Endothelial cell (in vitro differentiated cells): ENCODE measurements at regions not wholly inside any gene's neighbourhood (a gene's known extent, or its start where the extent isn't known, plus 50 kb on each side); places are given as distances from the start of the nearest gene placed in this dataset.
"Not testable (repeated sequence)": the region's sequence is repeated elsewhere in the genome, so short reads cannot be mapped to it uniquely, and the experiment has no call there.

Experiments
- DNase-seq: peaks from one replicate; pipeline ENCODE4 v3.0.0; 2021; ENCODE audit warnings: low spot score
- H3K27ac Mint-ChIP-seq: one replicate; pipeline ENCODE4 v1.8.0; 2021; ENCODE audit warnings: mixed read lengths, inconsistent platforms; ENCODE audit not compliant: unreplicated experiment
- H3K27me3 Mint-ChIP-seq: one replicate; pipeline ENCODE4 v1.8.0; 2021; ENCODE audit warnings: mild to moderate bottlenecking, moderate library complexity, mixed read lengths, inconsistent platforms; ENCODE audit not compliant: unreplicated experiment
- H3K36me3 Mint-ChIP-seq: one replicate; pipeline ENCODE4 v1.8.0; 2021; ENCODE audit warnings: mild to moderate bottlenecking, low read depth, mixed read lengths, inconsistent platforms; ENCODE audit not compliant: unreplicated experiment
- H3K4me1 Mint-ChIP-seq: one replicate; pipeline ENCODE4 v1.8.0; 2021; ENCODE audit warnings: mild to moderate bottlenecking, mixed read lengths, inconsistent platforms; ENCODE audit not compliant: unreplicated experiment
- H3K4me3 Mint-ChIP-seq: one replicate; pipeline ENCODE4 v1.8.0; 2021; ENCODE audit warnings: mild to moderate bottlenecking, mixed read lengths, inconsistent platforms; ENCODE audit not compliant: unreplicated experiment
- H3K9me3 Mint-ChIP-seq: one replicate; pipeline ENCODE4 v1.8.0; 2021; ENCODE audit warnings: mixed read lengths, inconsistent platforms; ENCODE audit not compliant: unreplicated experiment
- CTCF ChIP-seq: fragments of 200-600 bp; sonication (generic); IDR thresholded peaks from one replicate; pipeline ENCODE4 v1.5.0; 2021; ENCODE audit warnings: antibody characterized with exemption; ENCODE audit not compliant: unreplicated experiment

- H3K9me3 Mint-ChIP-seq: no peaks in the 10 kb centered on the region
- no peaks in the 10 kb centered on the region for H3K4me1 Mint-ChIP-seq
- no peak overlapping the region for H3K4me3 Mint-ChIP-seq
- no peak for DNase-seq
- H3K36me3 Mint-ChIP-seq: no peaks in the 10 kb centered on the region
- H3K27me3 Mint-ChIP-seq: no peaks in the 10 kb centered on the region
- H3K27ac Mint-ChIP-seq: no peak overlapping the region
- TF ChIP-seq CTCF: no peak
These were observed 117.8 kb upstream of the ESX1 start for GRCh38 chrX:104372547-104372946.

- H3K27ac Mint-ChIP-seq: no peak overlapping the region
- H3K9me3 Mint-ChIP-seq: no peaks in the 10 kb centered on the region
- no peak for TF ChIP-seq CTCF
- H3K4me1 Mint-ChIP-seq: no peaks in the 10 kb centered on the region
- H3K27me3 Mint-ChIP-seq: no peaks in the 10 kb centered on the region
- H3K4me3 Mint-ChIP-seq: no peak overlapping the region
- no peaks in the 10 kb centered on the region for H3K36me3 Mint-ChIP-seq
- peak; percentile 3 for DNase-seq
These were observed 115.4 kb upstream of the ESX1 start for GRCh38 chrX:104370089-104370488.

DNA sequence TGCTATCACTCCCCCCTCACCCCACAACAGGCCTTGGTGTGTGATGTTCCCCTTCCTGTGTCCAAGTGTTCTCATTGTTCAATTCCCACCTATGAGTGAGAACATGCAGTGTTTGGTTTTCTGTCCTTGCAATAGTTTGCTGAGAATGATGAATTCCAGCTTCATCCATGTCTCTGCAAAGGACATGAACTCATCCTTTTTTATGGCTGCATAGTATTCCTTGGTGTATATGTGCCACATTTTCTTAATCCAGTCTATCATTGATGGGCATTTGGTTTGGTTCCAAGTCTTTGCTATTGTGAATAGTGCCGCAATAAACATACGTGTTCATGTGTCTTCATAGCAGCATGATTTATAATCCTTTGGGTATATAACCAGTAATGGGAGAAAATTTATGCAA, 106.0 kb upstream of the ESX1 start:
- not testable (repeated sequence) for H3K4me1 Mint-ChIP-seq, DNase-seq, H3K36me3 Mint-ChIP-seq, H3K27ac Mint-ChIP-seq, H3K4me3 Mint-ChIP-seq, H3K27me3 Mint-ChIP-seq, H3K9me3 Mint-ChIP-seq

DNA sequence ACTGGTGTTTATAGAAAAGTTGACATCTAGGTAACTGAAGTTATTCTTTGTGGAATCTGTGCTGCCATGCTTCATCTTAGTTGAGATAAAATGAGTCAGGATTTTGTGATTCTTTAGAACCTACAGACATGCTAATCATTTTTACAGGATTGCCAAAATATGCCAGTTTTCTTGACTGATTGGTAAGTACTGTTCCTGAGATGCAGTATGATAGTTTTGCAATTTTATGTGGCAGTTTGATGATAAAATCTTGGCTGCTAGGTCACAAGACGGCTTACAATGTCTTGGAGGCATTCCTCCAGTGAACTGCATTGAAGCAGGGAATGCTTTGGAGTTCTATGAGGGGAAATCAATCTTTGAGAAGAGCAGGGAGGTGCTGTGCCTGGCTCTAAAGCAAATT, 104.4 kb upstream of the ESX1 start:
- TF ChIP-seq CTCF: no peak
- Mint-ChIP-seq H3K9me3 (no peaks in the 10 kb centered on the region), H3K4me3 (no peak overlapping the region), H3K27me3 (no peaks in the 10 kb centered on the region), H3K36me3 (no peaks in the 10 kb centered on the region), H3K4me1 (no peaks in the 10 kb centered on the region), H3K27ac (no peak overlapping the region)
- no peak for DNase-seq

DNA sequence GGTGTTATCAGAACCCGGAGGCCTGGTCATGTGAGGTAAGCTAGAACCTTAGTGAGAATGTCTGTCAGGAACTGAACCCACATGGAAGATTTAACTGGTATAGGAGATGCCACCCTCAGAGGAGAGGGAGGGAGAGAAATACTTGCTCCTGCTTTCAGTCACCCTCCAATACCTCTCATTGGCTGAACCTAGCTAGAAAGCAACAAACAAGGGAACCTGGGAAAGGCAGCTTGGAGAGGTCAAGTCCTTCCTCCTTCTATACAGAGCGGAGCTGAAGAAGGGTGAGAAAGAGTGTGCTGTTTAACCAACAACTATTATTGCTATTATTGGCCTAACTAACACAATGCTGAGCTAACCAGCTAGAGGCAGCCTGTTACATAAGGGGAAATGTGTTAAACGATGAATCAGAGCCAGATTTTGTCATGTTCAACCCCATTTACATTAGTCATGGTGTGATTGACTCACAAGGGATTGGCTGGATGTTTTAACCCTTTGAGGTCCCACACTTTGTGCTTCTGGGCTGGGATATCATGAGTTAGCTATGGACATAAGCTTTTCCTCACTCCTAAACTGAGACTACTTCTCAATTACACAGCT, 96.5 kb upstream of the ESX1 start:
- no peaks in the 10 kb centered on the region for H3K27me3 Mint-ChIP-seq
- H3K36me3 Mint-ChIP-seq: no peaks in the 10 kb centered on the region
- no peaks in the 10 kb centered on the region for H3K9me3 Mint-ChIP-seq
- no peaks in the 10 kb centered on the region for H3K4me1 Mint-ChIP-seq
- H3K27ac Mint-ChIP-seq: no peak overlapping the region
- no peak overlapping the region for H3K4me3 Mint-ChIP-seq
- no peak for TF ChIP-seq CTCF
- no peak for DNase-seq
